GM12873 (cell line): ENCODE measurements at regions not wholly inside any gene's neighbourhood (a gene's known extent, or its start where the extent isn't known, plus 50 kb on each side); places are given as distances from the start of the nearest gene placed in this dataset.

ENCODE experiments used
- TF ChIP-seq, protein P1 (sequence below): IDR thresholded peaks from 2 replicates; pipeline ENCODE4 v1.5.1; 2012; ENCODE audit warnings: low read depth, mild to moderate bottlenecking, moderate library complexity, low read length, control low read depth; ENCODE audit not compliant: insufficient read depth; ENCODE audit errors: missing control alignments

DNA sequence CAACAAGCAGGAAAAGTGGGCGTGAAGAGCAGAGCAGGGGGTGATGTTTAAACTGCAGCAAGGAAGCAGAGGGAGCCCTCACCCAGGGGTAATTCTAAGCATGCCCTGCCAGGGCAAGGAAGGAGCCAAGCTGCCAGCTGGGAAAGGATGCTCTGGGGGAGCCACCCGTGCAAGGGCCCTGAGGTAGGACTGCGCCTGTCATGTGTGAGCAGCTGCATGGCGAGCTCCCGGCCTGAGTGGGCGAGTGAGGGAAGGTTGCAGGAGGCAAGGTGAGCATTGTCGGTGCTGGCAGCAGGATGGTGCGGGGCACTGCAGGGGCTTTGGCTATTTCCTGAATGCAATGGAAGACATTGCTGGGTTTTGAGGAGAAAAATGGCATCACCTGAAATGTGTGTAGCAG is 107.2 kb downstream of the COPS8 start:
- TF ChIP-seq, protein P1, sequence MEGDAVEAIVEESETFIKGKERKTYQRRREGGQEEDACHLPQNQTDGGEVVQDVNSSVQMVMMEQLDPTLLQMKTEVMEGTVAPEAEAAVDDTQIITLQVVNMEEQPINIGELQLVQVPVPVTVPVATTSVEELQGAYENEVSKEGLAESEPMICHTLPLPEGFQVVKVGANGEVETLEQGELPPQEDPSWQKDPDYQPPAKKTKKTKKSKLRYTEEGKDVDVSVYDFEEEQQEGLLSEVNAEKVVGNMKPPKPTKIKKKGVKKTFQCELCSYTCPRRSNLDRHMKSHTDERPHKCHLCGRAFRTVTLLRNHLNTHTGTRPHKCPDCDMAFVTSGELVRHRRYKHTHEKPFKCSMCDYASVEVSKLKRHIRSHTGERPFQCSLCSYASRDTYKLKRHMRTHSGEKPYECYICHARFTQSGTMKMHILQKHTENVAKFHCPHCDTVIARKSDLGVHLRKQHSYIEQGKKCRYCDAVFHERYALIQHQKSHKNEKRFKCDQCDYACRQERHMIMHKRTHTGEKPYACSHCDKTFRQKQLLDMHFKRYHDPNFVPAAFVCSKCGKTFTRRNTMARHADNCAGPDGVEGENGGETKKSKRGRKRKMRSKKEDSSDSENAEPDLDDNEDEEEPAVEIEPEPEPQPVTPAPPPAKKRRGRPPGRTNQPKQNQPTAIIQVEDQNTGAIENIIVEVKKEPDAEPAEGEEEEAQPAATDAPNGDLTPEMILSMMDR, result no peak

- TF ChIP-seq, protein P1, result no peak
Measured at GRCh38 chr2:237193436-237193835, 107.7 kb downstream of the COPS8 start.

- TF ChIP-seq, protein P1, result no peak
Measured at GRCh38 chr2:237194081-237194480, 108.4 kb downstream of the COPS8 start.

DNA sequence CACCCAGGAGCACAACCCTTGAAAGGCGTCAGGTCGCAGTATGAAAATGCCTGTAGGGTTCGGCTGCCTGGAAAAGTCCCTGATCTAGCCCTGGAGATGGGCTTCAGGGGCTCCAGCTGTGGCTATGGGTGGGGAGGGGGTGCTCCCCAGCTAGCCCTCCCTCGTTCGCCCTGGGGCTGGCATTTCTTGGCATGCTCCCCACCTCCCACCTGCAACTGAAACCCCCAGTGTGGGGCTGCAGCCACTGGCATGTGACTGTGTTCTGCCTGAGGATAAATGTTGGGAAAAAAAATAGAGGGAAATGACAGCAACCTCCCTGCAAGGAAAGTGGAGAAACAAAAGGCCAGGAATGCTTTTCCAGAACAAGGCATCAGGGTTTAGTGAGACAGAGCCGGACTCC is 109.2 kb downstream of the COPS8 start:
- TF ChIP-seq, protein P1, result no peak

DNA sequence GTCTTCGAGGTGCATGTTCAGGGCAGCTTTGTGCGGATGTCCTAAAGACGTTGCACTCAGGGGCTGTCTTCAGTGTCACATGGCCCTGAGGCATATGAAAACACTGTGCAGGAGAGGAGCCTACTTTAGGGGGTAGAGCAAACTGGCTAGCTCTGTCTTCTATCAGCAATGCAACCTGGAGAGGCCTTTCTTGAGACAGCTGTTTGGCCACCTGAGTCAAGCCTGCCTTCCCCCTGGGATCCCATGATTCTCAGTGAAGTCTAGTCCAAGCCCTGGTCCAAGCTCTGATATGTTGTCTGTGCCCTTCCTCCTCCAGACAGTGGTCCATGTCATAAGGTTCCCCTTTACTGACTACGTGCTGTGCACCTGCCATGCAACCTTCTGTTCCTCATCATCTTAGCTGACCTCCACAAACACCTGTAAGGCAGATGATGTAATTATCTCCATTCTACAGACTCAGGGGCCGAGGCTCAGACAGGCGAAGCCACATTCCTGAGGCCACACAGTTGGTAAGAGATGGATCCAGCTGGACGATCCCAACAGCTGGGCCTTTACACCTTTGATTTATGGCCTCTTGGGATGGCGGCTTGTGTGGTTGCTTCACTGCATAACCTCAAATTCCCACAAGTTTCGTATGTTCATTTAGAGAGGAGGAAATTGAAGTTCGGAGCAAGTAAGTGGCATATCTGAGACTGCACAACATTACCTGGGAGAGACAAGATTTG is 109.9 kb downstream of the COPS8 start:
- TF ChIP-seq, protein P1, result no peak

DNA sequence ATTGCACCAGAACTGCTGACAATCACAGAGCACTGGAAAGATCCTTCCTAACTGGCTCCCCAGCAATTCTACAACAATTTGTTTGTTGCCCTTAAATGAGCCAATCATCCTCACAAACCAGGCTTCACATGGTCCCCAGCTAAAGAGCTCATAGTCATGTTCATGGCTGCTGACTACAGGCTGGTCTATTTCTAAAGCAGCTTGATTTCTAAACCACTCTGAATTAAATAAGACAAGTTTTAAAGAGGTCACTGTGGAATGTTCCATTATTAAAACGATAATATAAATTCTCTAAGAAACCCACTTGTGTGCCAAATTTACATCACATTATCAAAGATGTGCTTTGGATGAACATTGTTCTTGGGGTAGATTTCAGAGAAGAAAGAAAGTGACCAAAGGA is 110.7 kb downstream of the COPS8 start:
- TF ChIP-seq, protein P1, result no peak

DNA sequence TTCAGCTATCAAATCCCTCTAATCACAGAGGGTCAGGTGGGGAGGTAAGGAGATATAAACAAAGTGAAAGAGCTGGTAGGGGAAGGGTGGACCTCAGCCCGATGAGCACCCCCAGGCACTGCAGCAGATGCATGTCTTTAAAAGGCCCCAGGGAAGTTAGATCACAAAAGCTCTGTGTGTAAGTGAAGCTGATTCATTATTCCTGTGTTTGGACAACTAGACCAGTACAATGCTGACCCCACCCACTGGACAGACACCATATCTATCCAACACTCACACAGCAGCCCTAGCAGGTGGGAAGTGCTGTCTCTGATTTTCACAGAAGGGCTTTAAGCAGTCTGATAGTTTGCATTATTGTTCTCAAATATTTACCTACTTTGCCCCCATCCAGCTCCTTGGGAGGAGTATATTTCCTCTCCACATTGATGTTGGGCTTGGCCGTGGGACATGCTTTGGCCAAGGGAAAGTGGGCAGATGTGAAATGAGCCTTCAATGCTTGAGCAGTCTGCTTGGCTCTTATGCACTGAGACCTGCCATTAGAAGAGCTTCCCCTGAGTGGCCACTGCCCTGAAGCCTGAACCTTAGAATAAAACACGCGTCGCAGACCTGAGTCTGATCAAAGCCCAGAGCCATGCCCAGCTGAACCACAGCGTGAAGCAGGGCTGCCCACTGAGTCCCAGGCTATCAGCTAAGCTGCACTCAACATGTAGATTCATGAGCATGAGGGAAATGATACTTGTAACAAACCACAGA is 111.4 kb downstream of the COPS8 start:
- TF ChIP-seq, protein P1, result no peak
